Prostate gland (tissue), 2 donors: ENCODE measurements at regions not wholly inside any gene's neighbourhood (a gene's known extent, or its start where the extent isn't known, plus 50 kb on each side); places are given as distances from the start of the nearest gene placed in this dataset.

Experiments used
- CTCF ChIP-seq, 4 experiments: fragments of 200-600 bp in 2 of 4; fragments of 450-650 bp in 2 of 4; sonication (generic) in 2 of 4; IDR thresholded peaks; 1 replicate in 3 of 4; 2 replicates in 1 of 4; pipeline ENCODE4 v1.5.1; 2016 to 2019; ENCODE audit warnings: antibody characterized with exemption in 4 of 4, mild to moderate bottlenecking in 2 of 4, moderate library complexity in 2 of 4
- POLR2A ChIP-seq: fragments of 450-650 bp; IDR thresholded peaks from one replicate; pipeline ENCODE4 v1.6.1; 2016; ENCODE audit warnings: antibody characterized with exemption, mild to moderate bottlenecking
- POLR2AphosphoS5 ChIP-seq: sonication (generic); formaldehyde crosslinking; IDR thresholded peaks from one replicate; pipeline ENCODE4 v1.6.1; 2017; ENCODE audit warnings: antibody characterized with exemption

GRCh38 chr10:78828647-78829539, 239.9 kb upstream of the ZMIZ1 start:
- TF ChIP-seq CTCF (IDR thresholded peaks at IDR 0.05), result no peak
- no peak for TF ChIP-seq POLR2A
- no peak for TF ChIP-seq POLR2AphosphoS5
